ENCODE measurements at regions not wholly inside any gene's neighbourhood (a gene's known extent, or its start where the extent isn't known, plus 50 kb on each side); places are given as distances from the start of the nearest gene placed in this dataset.

- TF ChIP-seq, protein P1, sequence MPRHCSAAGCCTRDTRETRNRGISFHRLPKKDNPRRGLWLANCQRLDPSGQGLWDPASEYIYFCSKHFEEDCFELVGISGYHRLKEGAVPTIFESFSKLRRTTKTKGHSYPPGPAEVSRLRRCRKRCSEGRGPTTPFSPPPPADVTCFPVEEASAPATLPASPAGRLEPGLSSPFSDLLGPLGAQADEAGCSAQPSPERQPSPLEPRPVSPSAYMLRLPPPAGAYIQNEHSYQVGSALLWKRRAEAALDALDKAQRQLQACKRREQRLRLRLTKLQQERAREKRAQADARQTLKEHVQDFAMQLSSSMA (CRISPR knock-in tag; IDR thresholded peaks at IDR 0.05), result no peak
- TF ChIP-seq MYPOP (CRISPR knock-in tag; IDR thresholded peaks at IDR 0.05) (no peak), RXRA (CRISPR knock-in tag; IDR thresholded peaks at IDR 0.05) (no peak)
These were observed 1108.3 kb upstream of the KLHL29 start (continued) for GRCh38 chr2:22276696-22277095.

GRCh38 chr2:22279541-22279940 lies 1105.4 kb upstream of the KLHL29 start:
- Histone ChIP-seq H4K20me1 (ENCODE audit: insufficient read depth, low read length) (no peaks in the 10 kb centered on the region), H3K79me2 (ENCODE audit: insufficient read depth, low read length) (no peaks in the 10 kb centered on the region), H3K27ac (ENCODE audit: extremely low read length, insufficient read depth, low read length) (no peak overlapping the region), H3K4me3 (replicated peaks in 1 of 3; ENCODE audit: insufficient read depth in 1 of 3, low read depth in 2 of 3, low read length in 3 of 3) (no peak overlapping the region), H2AFZ (ENCODE audit: low read length) (no peak overlapping the region), H3K4me2 (ENCODE audit: low read depth, low read length) (no peak overlapping the region), H3K4me1 (ENCODE audit: insufficient read depth, low read length) (no peaks in the 10 kb centered on the region), H3K36me3 (replicated peaks in 1 of 2; ENCODE audit: control insufficient read depth in 1 of 2, insufficient read depth in 2 of 2, low read length in 2 of 2) (no peaks in the 10 kb centered on the region), H3K27me3 (ENCODE audit: control insufficient read depth in 1 of 2, insufficient read depth in 2 of 2, low read length in 2 of 2) (no peaks in the 10 kb centered on the region), H3K9ac (ENCODE audit: insufficient read depth, low read depth, low read length) (no peak overlapping the region), H3K9me3 (ENCODE audit: low read length) (peaks cover 73% of the 10 kb centered on the region)
- no TSS peak for BruUV-seq (replicated peaks)
- no peak for TF ChIP-seq TBX3 (IDR thresholded peaks at IDR 0.05; ENCODE audit: borderline replicate concordance)
- TF ChIP-seq FOXP4 (CRISPR knock-in tag; IDR thresholded peaks at IDR 0.05), result no peak
- TF ChIP-seq ZNF790 (CRISPR knock-in tag; IDR thresholded peaks at IDR 0.05; ENCODE audit: borderline replicate concordance), result no peak
- TF ChIP-seq ZMYM2 (CRISPR knock-in tag; IDR thresholded peaks at IDR 0.05), result no peak
- TF ChIP-seq ATF2 (CRISPR knock-in tag; IDR thresholded peaks at IDR 0.05), result no peak
- TF ChIP-seq, protein P2, sequence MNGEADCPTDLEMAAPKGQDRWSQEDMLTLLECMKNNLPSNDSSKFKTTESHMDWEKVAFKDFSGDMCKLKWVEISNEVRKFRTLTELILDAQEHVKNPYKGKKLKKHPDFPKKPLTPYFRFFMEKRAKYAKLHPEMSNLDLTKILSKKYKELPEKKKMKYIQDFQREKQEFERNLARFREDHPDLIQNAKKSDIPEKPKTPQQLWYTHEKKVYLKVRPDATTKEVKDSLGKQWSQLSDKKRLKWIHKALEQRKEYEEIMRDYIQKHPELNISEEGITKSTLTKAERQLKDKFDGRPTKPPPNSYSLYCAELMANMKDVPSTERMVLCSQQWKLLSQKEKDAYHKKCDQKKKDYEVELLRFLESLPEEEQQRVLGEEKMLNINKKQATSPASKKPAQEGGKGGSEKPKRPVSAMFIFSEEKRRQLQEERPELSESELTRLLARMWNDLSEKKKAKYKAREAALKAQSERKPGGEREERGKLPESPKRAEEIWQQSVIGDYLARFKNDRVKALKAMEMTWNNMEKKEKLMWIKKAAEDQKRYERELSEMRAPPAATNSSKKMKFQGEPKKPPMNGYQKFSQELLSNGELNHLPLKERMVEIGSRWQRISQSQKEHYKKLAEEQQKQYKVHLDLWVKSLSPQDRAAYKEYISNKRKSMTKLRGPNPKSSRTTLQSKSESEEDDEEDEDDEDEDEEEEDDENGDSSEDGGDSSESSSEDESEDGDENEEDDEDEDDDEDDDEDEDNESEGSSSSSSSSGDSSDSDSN (CRISPR knock-in tag; IDR thresholded peaks at IDR 0.05), result no peak
- no peak for TF ChIP-seq SIN3A (IDR thresholded peaks at IDR 0.05; ENCODE audit: borderline replicate concordance, low read depth, low read length)
- TF ChIP-seq ZBTB4 (CRISPR knock-in tag; IDR thresholded peaks at IDR 0.05; ENCODE audit: borderline replicate concordance), result no peak
- ChIA-PET POLR2A (no interaction called here), CTCF (ENCODE audit: low intra/inter-chr PET ratio, low total read pairs) (no interaction called here)
- ATAC-seq (no peak), DNase-seq (ENCODE audit: low spot score) (no peak), FAIRE-seq (no peak)
- in situ Hi-C loops (cut with HindIII; ENCODE audit: extremely low pct_ligation_motif_present, low pct_unique_long_range_greater_than_20kb), result no loop called here
- intact Hi-C loops (cut with micrococcal nuclease; ENCODE audit: unreplicated experiment), result no loop called here

Data from HepG2 (cell line).